GM21825 (cell line): ENCODE measurements at regions not wholly inside any gene's neighbourhood (a gene's known extent, or its start where the extent isn't known, plus 50 kb on each side); places are given as distances from the start of the nearest gene placed in this dataset.

Experiments
- ATAC-seq: cut with Tn5 transposase; IDR thresholded peaks from one replicate; pipeline ENCODE4 v1.9.1; 2021; ENCODE audit warnings: mild to moderate bottlenecking, moderate library complexity; ENCODE audit not compliant: unreplicated experiment

GRCh38 chr5:165913059-165913458, 2378.4 kb upstream of the WWC1 start:
- no peak for ATAC-seq

- ATAC-seq, result no peak
Measured at GRCh38 chr5:165914456-165914855, 2377.0 kb upstream of the WWC1 start.

- no peak for ATAC-seq
Measured at GRCh38 chr5:165919196-165919595, 2372.2 kb upstream of the WWC1 start.

- ATAC-seq, result no peak
Measured at GRCh38 chr5:165920655-165921054, 2370.8 kb upstream of the WWC1 start.

- ATAC-seq, result no peak
Measured at GRCh38 chr5:165928971-165929370, 2362.5 kb upstream of the WWC1 start.

- ATAC-seq, result no peak
Measured at GRCh38 chr5:165940541-165940940, 2350.9 kb upstream of the WWC1 start.

- ATAC-seq, result no peak
Measured at GRCh38 chr5:165956854-165957253, 2334.6 kb upstream of the WWC1 start.

- no peak for ATAC-seq
Measured at GRCh38 chr5:165981671-165982070, 2309.8 kb upstream of the WWC1 start.

- ATAC-seq, result no peak
Measured at GRCh38 chr5:165996201-165996875, 2295.1 kb upstream of the WWC1 start.

GRCh38 chr5:165999693-166000320, 2291.6 kb upstream of the WWC1 start:
- ATAC-seq, result no peak

GRCh38 chr5:166004006-166004405, 2287.4 kb upstream of the WWC1 start:
- no peak for ATAC-seq

- no peak for ATAC-seq
Measured at GRCh38 chr5:166013415-166013814, 2278.0 kb upstream of the WWC1 start.

- ATAC-seq, result no peak
Measured at GRCh38 chr5:166014256-166014655, 2277.2 kb upstream of the WWC1 start.

- ATAC-seq, result no peak
Measured at GRCh38 chr5:166018716-166019115, 2272.7 kb upstream of the WWC1 start.

GRCh38 chr5:166022065-166022464, 2269.4 kb upstream of the WWC1 start:
- ATAC-seq, result no peak

GRCh38 chr5:166024970-166025369, 2266.5 kb upstream of the WWC1 start:
- ATAC-seq, result no peak

- ATAC-seq, result no peak
Measured at GRCh38 chr5:166027582-166027981, 2263.9 kb upstream of the WWC1 start.

GRCh38 chr5:166031926-166032325, 2259.5 kb upstream of the WWC1 start:
- ATAC-seq, result no peak

GRCh38 chr5:166032601-166033000, 2258.8 kb upstream of the WWC1 start:
- ATAC-seq, result no peak

GRCh38 chr5:166045961-166046360, 2245.5 kb upstream of the WWC1 start:
- no peak for ATAC-seq

- no peak for ATAC-seq
Measured at GRCh38 chr5:166046956-166047355, 2244.5 kb upstream of the WWC1 start.

GRCh38 chr5:166050531-166050930, 2240.9 kb upstream of the WWC1 start:
- ATAC-seq, result no peak

- no peak for ATAC-seq
Measured at GRCh38 chr5:166058660-166059059, 2232.8 kb upstream of the WWC1 start.
